Neuron (in vitro differentiated cells): ENCODE measurements at regions not wholly inside any gene's neighbourhood (a gene's known extent, or its start where the extent isn't known, plus 50 kb on each side); places are given as distances from the start of the nearest gene placed in this dataset.
"Not testable (repeated sequence)": the region's sequence is repeated elsewhere in the genome, so short reads cannot be mapped to it uniquely, and the experiment has no call there.

Source experiments
- H2AFZ ChIP-seq: one replicate; pipeline ENCODE4 v1.6.1; 2013; ENCODE audit warnings: low read depth, mild to moderate bottlenecking, inconsistent platforms, low read length, moderate library complexity
- H3K27me3 ChIP-seq: one replicate; pipeline ENCODE4 v1.6.1; 2013; ENCODE audit warnings: low read length; ENCODE audit not compliant: insufficient read depth
- H3K36me3 ChIP-seq: one replicate; pipeline ENCODE4 v1.6.1; 2013; ENCODE audit warnings: low read length; ENCODE audit not compliant: insufficient read depth
- H3K4me1 ChIP-seq: one replicate; pipeline ENCODE4 v1.6.1; 2013; ENCODE audit warnings: low read length; ENCODE audit not compliant: insufficient read depth
- H3K4me3 ChIP-seq: 2 replicates; pipeline ENCODE4 v1.5.1; 2013; ENCODE audit warnings: mild to moderate bottlenecking, low read length, moderate library complexity
- H3K9me3 ChIP-seq: one replicate; pipeline ENCODE4 v1.6.1; 2013; ENCODE audit warnings: low read length

- peak overlapping the region; percentile 63 for H2AFZ ChIP-seq
Measured at GRCh38 chr9:613771-614347, 227.6 kb upstream of the DMRT1 start.

DNA sequence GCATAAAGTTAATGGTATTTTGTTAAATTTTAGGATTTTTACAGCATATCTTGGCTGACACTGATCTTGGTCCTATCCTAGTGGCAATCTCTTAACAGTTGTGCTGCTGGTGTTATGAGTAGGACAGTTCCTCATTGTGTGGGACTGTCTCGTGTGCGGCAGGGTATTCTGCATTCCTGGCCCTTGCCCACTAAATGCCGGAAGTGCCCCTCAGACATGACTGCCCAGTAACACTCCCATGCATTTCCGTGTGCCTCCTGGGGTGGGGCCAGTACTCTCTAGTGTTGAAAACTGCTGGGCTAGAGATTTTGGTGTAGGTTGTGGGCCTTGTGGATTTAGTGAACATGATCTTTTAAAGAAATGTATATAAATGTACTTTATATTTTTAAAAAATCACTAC lies 227.1 kb upstream of the DMRT1 start:
- Histone ChIP-seq H3K27me3 (no peaks in the 10 kb centered on the region), H3K36me3 (no peaks in the 10 kb centered on the region), H3K4me3 (no peak overlapping the region), H3K4me1 (no peaks in the 10 kb centered on the region), H2AFZ (peak overlapping the region; percentile 63), H3K9me3 (no peaks in the 10 kb centered on the region)

More at GRCh38 chr9:613771-614347, 227.6 kb upstream of the DMRT1 start:
- no peaks in the 10 kb centered on the region for H3K27me3 ChIP-seq
- no peak overlapping the region for H3K4me3 ChIP-seq
- no peaks in the 10 kb centered on the region for H3K9me3 ChIP-seq
- H3K4me1 ChIP-seq, result no peaks in the 10 kb centered on the region
- H3K36me3 ChIP-seq, result no peaks in the 10 kb centered on the region

GRCh38 chr9:615756-616155 lies 225.7 kb upstream of the DMRT1 start:
- Histone ChIP-seq H3K9me3 (no peaks in the 10 kb centered on the region), H3K4me1 (no peaks in the 10 kb centered on the region), H2AFZ (no peak overlapping the region), H3K27me3 (no peaks in the 10 kb centered on the region), H3K4me3 (no peak overlapping the region), H3K36me3 (no peaks in the 10 kb centered on the region)

GRCh38 chr9:616694-617093 lies 224.8 kb upstream of the DMRT1 start:
- H3K36me3 ChIP-seq, result no peaks in the 10 kb centered on the region
- no peaks in the 10 kb centered on the region for H3K4me1 ChIP-seq
- H3K9me3 ChIP-seq, result no peaks in the 10 kb centered on the region
- no peaks in the 10 kb centered on the region for H3K27me3 ChIP-seq
- H3K4me3 ChIP-seq, result no peak overlapping the region
- H2AFZ ChIP-seq, result no peak overlapping the region

DNA sequence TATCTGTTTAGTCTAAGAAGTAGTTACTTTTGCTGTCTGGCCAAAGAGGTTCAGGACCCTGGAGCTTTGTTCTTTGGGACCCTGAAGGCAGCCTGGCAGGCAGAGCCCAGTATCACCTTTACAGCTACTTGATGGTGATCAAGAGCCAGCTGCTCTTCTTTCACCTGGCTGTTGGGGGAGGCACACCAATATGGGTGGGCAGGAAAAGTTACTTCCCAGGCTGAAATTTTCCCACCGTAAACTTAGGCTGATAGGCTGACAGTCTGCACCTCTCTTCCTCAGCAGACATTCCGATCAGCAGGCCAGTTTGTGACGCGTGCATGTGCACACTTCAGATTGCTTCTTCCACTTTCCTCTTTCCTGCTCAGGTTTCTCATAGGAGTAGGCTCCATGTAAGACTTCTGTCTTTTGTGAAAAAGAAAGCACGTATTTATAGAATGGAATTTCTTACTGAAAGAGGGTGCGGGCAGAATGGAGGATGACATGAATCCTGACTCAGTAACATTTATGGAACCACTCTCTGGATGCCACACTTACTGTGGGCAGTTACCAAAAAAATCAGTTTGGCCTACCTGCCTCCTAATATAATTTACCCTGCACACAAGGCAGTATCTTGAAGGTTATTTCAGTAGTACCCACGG lies 223.9 kb upstream of the DMRT1 start:
- no peaks in the 10 kb centered on the region for H3K27me3 ChIP-seq
- H2AFZ ChIP-seq, result no peak overlapping the region
- no peaks in the 10 kb centered on the region for H3K4me1 ChIP-seq

DNA sequence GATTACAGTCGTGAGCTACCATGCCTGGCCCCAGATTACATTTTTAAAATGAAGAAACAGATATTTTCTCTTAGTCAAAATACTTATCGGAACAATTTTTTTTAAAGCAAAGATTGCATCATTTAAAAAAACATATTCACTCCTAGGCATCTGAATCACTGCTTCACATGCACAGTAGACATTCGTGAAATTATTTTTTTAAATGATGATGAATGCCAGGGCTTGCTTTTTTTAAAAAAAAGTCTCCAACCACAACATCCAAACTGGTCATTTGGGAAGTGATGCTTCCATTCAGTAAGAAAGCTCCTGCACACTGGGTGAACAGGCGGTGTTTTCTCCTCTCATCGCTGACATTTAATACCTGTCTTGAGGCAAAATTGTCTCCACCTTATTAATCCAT lies 223.0 kb upstream of the DMRT1 start:
- Histone ChIP-seq H2AFZ (no peak overlapping the region), H3K36me3 (no peaks in the 10 kb centered on the region), H3K4me1 (no peaks in the 10 kb centered on the region), H3K4me3 (no peak overlapping the region), H3K27me3 (no peaks in the 10 kb centered on the region), H3K9me3 (no peaks in the 10 kb centered on the region)

More for the DNA sequence above, 223.9 kb upstream of the DMRT1 start:
- Histone ChIP-seq H3K36me3 (no peaks in the 10 kb centered on the region), H3K4me3 (no peak overlapping the region), H3K9me3 (no peaks in the 10 kb centered on the region)

GRCh38 chr9:621201-621855 lies 220.2 kb upstream of the DMRT1 start:
- H3K36me3 ChIP-seq, result no peaks in the 10 kb centered on the region
- no peak overlapping the region for H3K4me3 ChIP-seq
- no peak overlapping the region for H2AFZ ChIP-seq
- no peaks in the 10 kb centered on the region for H3K27me3 ChIP-seq
- no peaks in the 10 kb centered on the region for H3K4me1 ChIP-seq
- H3K9me3 ChIP-seq, result no peaks in the 10 kb centered on the region

GRCh38 chr9:624935-625500 lies 216.5 kb upstream of the DMRT1 start:
- Histone ChIP-seq H3K9me3 (no peaks in the 10 kb centered on the region), H2AFZ (no peak overlapping the region), H3K36me3 (no peaks in the 10 kb centered on the region), H3K27me3 (no peaks in the 10 kb centered on the region), H3K4me3 (no peak overlapping the region), H3K4me1 (no peaks in the 10 kb centered on the region)

DNA sequence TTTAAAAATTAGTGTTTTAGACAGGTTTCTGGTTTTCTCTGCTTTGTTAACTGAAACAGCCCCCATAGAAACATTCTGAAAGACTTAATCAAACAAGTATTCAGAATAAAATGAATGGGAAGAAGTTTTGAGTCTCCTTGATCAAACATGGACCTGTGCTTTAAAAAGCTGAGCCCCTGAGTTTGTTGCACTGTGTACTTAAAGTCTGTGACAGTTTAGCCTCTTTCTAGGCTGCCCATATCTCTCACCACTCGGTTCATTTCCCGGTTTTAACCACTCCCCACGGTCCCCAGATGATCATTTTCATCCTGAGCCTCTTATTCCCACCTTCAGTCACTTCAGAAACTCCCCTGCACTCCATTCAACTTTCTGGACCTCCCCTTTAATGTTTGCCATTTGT lies 215.9 kb upstream of the DMRT1 start:
- H3K4me3 ChIP-seq, result no peak overlapping the region
- no peaks in the 10 kb centered on the region for H3K4me1 ChIP-seq
- H2AFZ ChIP-seq, result no peak overlapping the region
- no peaks in the 10 kb centered on the region for H3K36me3 ChIP-seq
- no peaks in the 10 kb centered on the region for H3K27me3 ChIP-seq
- H3K9me3 ChIP-seq, result no peaks in the 10 kb centered on the region

DNA sequence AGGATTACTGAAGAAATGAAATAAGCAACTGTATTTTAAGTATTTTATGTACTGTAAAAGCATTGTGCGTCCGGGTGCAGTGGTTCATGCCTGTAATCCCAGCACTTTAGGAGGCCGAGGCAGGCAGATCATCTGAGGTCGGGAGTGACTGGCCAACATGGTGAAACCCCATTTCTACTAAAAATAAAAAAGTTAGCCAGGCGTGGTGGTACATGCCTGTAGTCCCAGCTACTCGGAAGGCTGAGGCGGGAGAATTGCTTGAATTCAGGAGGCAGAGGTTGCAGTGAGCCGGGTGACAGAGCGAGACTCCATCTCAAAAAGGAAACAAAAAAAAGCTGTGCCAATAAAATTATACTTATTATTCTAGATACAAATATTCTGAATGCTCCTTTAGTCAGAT lies 215.4 kb upstream of the DMRT1 start:
- not testable (repeated sequence) for H2AFZ ChIP-seq, H3K4me3 ChIP-seq, H3K4me1 ChIP-seq, H3K36me3 ChIP-seq, H3K9me3 ChIP-seq, H3K27me3 ChIP-seq

DNA sequence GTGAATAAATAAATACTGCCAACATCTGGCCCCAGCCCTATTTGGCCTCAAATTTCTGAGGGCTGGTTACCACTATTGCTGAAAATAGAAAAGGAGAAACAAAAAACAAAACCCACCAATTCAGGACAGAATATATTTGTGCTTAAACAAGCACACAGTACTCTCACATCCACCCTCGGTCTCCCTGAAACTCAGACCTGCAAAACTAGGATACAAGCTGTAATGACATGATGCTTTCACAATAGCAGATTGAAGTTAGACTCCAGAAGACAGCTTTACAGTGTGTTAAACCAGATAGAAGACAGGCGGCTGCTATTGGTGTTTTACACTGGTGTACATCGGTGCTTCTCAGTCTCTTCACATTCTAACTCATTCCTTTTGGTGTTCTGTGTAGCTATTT lies 214.9 kb upstream of the DMRT1 start:
- no peaks in the 10 kb centered on the region for H3K9me3 ChIP-seq
- H3K27me3 ChIP-seq, result no peaks in the 10 kb centered on the region
- H3K4me3 ChIP-seq, result no peak overlapping the region
- H3K36me3 ChIP-seq, result no peaks in the 10 kb centered on the region
- H3K4me1 ChIP-seq, result no peaks in the 10 kb centered on the region
- H2AFZ ChIP-seq, result no peak overlapping the region

GRCh38 chr9:627336-627970 lies 214.0 kb upstream of the DMRT1 start:
- Histone ChIP-seq H3K36me3 (no peaks in the 10 kb centered on the region), H3K4me1 (no peaks in the 10 kb centered on the region), H3K9me3 (no peaks in the 10 kb centered on the region), H2AFZ (no peak overlapping the region), H3K27me3 (no peaks in the 10 kb centered on the region), H3K4me3 (no peak overlapping the region)

- Histone ChIP-seq H3K27me3 (no peaks in the 10 kb centered on the region), H3K36me3 (no peaks in the 10 kb centered on the region), H3K4me3 (no peak overlapping the region), H2AFZ (no peak overlapping the region), H3K4me1 (no peaks in the 10 kb centered on the region), H3K9me3 (peaks cover 1% of the 10 kb centered on the region)
Measured at GRCh38 chr9:629146-629545, 212.4 kb upstream of the DMRT1 start.
